Right cardiac atrium (tissue), 5 donors: ENCODE measurements at regions not wholly inside any gene's neighbourhood (a gene's known extent, or its start where the extent isn't known, plus 50 kb on each side); places are given as distances from the start of the nearest gene placed in this dataset.

ENCODE experiments used
- ATAC-seq, 2 donors: fragments of 200-7000 bp; cut with Tn5 transposase; one replicate each; pipeline versions ENCODE4 v1.8.0 to v1.9.1; 2020; ENCODE audit warnings: moderate library complexity in 2 of 2, mild to moderate bottlenecking in 1 of 2
- DNase-seq, 3 donors: peaks; one replicate each; pipeline ENCODE4 v3.0.0-alpha.2; 2020
- H3K27ac ChIP-seq: one replicate; pipeline ENCODE4 v1.5.1; 2013; ENCODE audit warnings: mild to moderate bottlenecking, low read length, control low read depth, moderate library complexity
- H3K27me3 ChIP-seq: one replicate; pipeline ENCODE4 v1.6.1; 2013; ENCODE audit not compliant: control insufficient read depth, insufficient read depth
- H3K4me1 ChIP-seq: one replicate; pipeline ENCODE4 v1.6.1; 2013; ENCODE audit warnings: low read length; ENCODE audit not compliant: control insufficient read depth, insufficient read depth
- H3K4me3 ChIP-seq: one replicate; pipeline ENCODE4 v1.5.1; 2013; ENCODE audit warnings: low read length, control low read depth
- H3K9me3 ChIP-seq: one replicate; pipeline ENCODE4 v1.6.1; 2013; ENCODE audit warnings: low read length; ENCODE audit not compliant: control insufficient read depth
- WGBS: extraction: QIAGEN DNeasy Blood & Tissue Kit; methylation state at CpG from one replicate; pipeline ENCODE4 v1.1.7; 2013; 5-methylcytosine and 5-hydroxymethylcytosine counted together
- intact Hi-C, 4 donors: fragments of 100-400 bp; cut with DNase I; formaldehyde crosslinking; loops; one replicate each; pipeline versions ENCODE4 v1.11.0 to v1.14.0; 2022 to 2023
- donor health status: healthy with polysubstance abuse.
- donor health status: DM: no; HTN: yes; CAD: no.
- donor health status: DM: no; HTN: no; CAD: no.
- donor health status: DM: no; HTN: yes; CAD: no; lungs with severe emphysema.
- donor health status: DM: yes; HTN: yes; CAD: no.

DNA sequence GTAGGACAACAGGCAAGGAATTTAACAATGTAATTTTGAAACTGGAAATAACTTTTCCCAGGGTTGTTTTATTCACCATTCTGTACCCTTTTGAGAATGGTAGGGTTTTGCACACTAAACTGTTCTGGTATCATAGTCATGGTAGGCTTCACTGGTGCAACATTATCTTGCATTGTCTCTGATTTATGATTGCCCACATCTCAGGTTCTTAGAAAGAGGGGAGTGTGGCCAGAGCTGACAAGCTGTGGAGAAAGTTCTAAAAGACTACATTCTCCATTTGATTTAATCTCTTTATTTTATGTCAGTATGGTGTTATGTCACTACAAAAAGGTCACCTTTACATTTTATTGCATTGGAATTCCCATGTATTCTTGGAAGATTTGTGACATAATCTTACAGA lies 447.3 kb downstream of the GRIA2 start:
- DNase-seq = no peak
- Histone ChIP-seq H3K27me3 (no peaks in the 10 kb centered on the region), H3K4me1 (no peaks in the 10 kb centered on the region), H3K27ac (no peak overlapping the region), H3K9me3 (no peaks in the 10 kb centered on the region), H3K4me3 (no peak overlapping the region)
- ATAC-seq = no peak
- intact Hi-C loops = no loop called here

DNA sequence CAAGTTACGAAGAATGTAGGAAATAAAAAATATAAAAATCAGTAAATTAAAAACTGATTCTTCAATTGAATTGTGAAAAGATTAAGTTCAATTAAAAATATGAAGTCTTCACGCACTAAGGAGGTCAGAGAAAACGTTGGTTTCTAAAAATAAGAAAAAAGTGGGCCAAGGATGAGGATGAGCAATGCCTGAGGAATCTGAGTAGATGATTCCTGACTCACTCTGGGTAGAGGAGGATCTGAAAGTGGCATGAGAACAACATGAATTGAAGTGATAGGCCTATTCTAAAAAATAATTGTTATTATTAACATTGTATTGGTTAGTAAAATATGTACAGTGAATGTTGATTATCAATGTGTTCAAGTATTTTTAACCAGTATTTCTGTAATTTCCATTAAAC lies 444.2 kb downstream of the GRIA2 start:
- Histone ChIP-seq H3K27ac (no peak overlapping the region), H3K4me1 (no peaks in the 10 kb centered on the region), H3K27me3 (no peaks in the 10 kb centered on the region), H3K9me3 (no peaks in the 10 kb centered on the region), H3K4me3 (no peak overlapping the region)
- DNase-seq = no peak
- 65% methylated on average over 3 of the region's 3 CpGs for WGBS
- no peak for ATAC-seq
- intact Hi-C loops = no loop called here

DNA sequence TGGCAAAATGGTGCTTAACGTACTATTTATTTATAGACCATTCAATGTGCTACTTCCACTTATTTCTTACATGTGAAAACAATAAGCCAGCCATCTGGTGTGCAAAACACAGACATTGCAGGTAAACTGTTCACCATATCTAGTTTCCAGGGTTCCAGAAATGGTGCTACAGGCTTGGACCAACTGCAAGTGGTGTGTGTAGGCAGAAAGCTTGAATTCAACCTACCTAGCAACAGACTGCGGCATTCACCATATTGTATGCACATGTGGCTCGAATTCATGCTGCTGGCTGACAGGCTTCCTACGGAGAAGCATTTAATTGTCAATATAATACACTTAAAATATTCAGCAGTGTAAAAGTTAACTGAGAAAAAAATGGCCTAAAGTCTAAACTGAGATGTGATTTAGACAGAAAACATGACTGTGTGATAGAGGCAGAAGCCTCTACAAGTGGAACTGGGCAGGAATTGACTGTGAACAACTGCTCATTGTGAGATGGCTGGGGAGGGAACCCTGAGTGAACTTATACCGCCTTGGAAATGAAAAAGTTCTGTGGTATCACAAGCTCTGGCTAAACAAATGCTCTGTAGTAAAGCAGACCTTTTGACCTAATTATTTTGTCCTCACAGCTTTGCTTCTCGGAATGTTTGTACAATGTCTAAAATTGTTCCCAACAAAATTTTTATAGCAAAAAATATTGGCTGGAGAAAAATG lies 434.7 kb downstream of the GRIA2 start:
- Histone ChIP-seq H3K27me3 (no peaks in the 10 kb centered on the region), H3K4me1 (no peaks in the 10 kb centered on the region), H3K27ac (no peak overlapping the region), H3K4me3 (no peak overlapping the region), H3K9me3 (no peaks in the 10 kb centered on the region)
- no peak for DNase-seq
- no peak for ATAC-seq
- intact Hi-C loops = no loop called here
- WGBS = 73% methylated on average over 6 of the region's 6 CpGs

DNA sequence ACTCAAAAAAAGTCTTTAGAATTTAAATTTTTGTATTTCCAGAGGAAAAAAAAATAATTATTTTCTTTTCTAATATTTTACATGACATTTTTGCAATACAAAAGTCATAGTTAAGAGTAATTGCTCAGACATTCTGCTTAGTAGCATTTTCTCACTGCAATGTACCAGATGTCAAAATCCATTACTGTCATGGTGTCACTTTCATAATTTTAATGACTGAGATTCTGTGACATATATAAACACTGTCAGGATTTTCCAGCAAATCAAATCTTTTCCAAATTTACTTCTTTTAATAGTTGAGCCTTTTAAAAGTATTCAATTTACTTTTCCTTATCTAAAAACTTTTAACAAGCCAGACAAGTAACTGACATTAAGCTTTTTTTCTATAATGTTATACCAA lies 422.7 kb downstream of the GRIA2 start:
- Histone ChIP-seq H3K27me3 (no peaks in the 10 kb centered on the region), H3K4me3 (no peak overlapping the region), H3K27ac (no peak overlapping the region), H3K9me3 (no peaks in the 10 kb centered on the region), H3K4me1 (no peaks in the 10 kb centered on the region)
- ATAC-seq = no peak
- intact Hi-C loops = no loop called here
- no peak for DNase-seq

DNA sequence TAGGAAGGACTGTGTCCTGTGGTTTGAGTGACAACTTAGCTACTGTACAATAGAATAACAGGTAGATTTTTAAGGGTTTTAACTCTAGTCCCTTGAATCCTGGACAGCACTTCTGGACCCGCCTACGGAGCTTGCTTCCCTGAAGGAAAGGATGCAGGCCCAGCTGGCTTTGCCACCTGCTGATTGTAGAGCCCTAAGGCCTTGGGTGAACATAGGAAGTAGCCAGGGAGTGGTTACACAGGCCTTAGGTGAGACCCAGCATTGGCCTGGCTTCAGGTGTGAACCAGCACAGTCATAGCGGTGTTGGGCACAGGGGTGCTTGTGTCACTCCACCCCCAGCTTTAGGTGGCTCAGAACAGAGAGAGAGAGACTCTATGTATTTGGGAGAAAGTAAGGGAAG lies 413.5 kb downstream of the GRIA2 start:
- H3K27me3 ChIP-seq = no peaks in the 10 kb centered on the region
- DNase-seq = no peak
- H3K4me3 ChIP-seq = no peak overlapping the region
- intact Hi-C loops = no loop called here
- H3K4me1 ChIP-seq = no peaks in the 10 kb centered on the region
- 97% methylated on average over 3 of the region's 3 CpGs for WGBS
- no peaks in the 10 kb centered on the region for H3K9me3 ChIP-seq
- ATAC-seq = no peak
- H3K27ac ChIP-seq = no peak overlapping the region

DNA sequence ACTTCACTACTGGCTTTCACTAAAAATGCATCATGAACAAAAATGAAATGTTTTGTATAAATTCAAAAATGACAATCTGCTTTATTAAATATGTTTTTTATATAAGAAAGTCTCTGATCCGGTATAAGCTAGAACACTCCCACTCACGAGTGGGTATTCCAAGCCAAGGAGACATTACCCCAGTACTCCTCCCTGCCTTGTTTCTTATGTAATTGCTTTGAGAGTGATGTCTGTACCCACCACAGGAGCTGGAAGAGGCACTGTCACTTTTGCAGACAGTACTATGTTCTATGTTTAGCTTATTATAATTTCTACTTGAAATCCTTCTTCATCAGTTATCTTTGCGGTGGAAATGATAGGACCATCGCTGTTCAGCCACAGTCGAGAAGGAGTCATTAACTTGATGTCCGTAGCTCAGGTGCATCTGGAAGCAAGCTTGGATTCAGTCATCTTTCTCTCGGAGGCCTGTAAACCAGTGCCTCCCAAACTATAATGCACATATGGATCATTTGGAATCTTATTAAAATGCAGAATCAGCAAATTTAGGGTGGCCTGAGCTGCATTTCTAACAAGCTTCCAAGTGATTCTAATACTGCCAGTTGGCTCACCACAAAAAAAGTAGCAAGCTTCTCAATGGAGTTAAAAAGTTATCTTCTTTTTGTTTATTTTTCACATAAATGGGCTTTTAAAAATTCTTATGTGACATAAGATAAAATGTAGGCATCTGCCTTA lies 396.4 kb downstream of the GRIA2 start:
- Histone ChIP-seq H3K9me3 (no peaks in the 10 kb centered on the region), H3K27me3 (no peaks in the 10 kb centered on the region), H3K27ac (no peak overlapping the region), H3K4me3 (no peak overlapping the region), H3K4me1 (no peaks in the 10 kb centered on the region)
- WGBS = 94% methylated on average over 7 of the region's 7 CpGs
- ATAC-seq = no peak
- intact Hi-C loops = no loop called here
- no peak for DNase-seq

DNA sequence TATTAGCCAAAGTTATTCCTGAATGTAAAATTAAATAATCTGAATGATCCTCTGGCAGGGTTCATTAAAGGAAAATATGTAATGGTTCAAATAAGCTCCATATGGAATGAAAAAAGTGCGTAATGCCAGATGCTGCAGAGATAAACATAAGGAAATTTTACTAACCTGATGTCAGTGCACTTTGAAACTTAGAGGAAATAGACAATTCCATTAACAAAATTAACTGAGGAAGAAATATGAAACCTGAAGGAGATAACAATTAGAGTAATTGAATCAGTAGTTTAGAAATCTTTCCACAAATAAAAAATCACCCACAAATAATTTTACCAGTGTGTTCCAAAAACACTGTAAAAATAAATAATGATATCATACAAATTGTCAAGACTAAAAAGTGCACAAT lies 387.5 kb downstream of the GRIA2 start:
- Histone ChIP-seq H3K27ac (no peak overlapping the region), H3K4me3 (no peak overlapping the region), H3K27me3 (no peaks in the 10 kb centered on the region), H3K4me1 (no peaks in the 10 kb centered on the region), H3K9me3 (no peaks in the 10 kb centered on the region)
- ATAC-seq (no peak), DNase-seq (no peak)
- intact Hi-C loops = no loop called here
- WGBS = 76% methylated on average over 1 of the region's 1 CpG

DNA sequence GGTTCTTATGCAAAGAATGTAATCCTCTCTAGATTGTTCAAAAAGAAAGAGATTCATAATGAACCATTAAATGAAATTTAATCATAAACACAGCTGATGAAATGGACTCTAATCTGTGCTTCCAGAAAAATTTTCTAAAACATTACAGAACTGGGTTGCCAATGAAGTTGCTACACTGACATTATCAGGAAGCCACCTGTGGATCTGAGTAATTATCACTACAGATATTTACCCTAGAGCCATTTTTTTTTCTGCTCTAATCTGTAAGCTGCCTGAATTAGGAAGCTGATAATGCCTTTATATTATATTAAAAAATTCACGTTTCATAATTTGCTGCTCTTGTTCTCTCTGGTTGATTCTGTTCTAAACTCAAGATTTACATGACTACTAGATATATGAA lies 380.1 kb downstream of the GRIA2 start:
- DNase-seq (no peak), ATAC-seq (no peak)
- Histone ChIP-seq H3K27ac (no peak overlapping the region), H3K27me3 (no peaks in the 10 kb centered on the region), H3K9me3 (no peaks in the 10 kb centered on the region), H3K4me3 (no peak overlapping the region), H3K4me1 (no peaks in the 10 kb centered on the region)
- WGBS = 62% methylated on average over 1 of the region's 1 CpG
- intact Hi-C loops = no loop called here

DNA sequence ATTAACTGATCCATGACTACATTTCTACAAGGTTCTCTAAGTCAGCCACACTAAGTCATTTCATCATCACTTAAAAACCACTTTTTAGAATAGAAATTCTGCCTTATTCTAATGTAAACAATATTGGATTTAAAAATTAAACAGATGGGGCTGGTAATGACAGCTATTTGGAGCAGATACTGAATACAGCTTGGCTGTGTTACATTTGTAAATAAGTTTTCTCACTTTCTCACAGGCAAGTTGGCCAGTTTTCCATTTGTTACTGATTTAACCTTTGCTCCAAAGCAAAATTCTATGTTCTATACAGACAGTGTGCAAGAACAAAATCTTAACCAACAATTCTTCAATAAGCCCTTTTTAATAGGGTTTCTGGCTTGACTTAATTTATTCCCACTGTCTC lies 370.7 kb downstream of the GRIA2 start:
- Histone ChIP-seq H3K4me3 (no peak overlapping the region), H3K4me1 (no peaks in the 10 kb centered on the region), H3K27me3 (no peaks in the 10 kb centered on the region), H3K27ac (no peak overlapping the region), H3K9me3 (no peaks in the 10 kb centered on the region)
- ATAC-seq = no peak
- DNase-seq = no peak
- intact Hi-C loops = no loop called here

DNA sequence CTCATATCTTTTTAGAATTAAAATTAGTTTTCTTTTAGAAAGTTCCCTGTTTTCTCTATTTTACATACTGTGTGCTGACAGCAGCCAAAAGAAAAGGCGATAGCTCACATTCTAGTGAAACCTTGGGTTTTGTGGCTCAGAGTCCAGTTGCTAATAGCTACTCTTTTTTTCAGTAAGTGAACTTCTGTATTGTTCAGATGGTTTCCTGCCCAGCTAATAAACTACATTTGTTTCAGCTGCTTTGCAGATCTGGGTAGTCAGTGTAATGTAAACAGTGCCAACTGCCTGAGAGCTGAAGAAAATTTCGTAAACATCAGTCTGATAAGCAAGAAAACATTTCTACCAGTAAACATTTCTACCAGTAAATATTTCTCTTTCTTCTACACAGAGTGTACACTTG lies 370.2 kb downstream of the GRIA2 start:
- intact Hi-C loops = no loop called here
- 53% methylated on average over 2 of the region's 2 CpGs for WGBS
- DNase-seq (no peak), ATAC-seq (no peak)
- Histone ChIP-seq H3K4me3 (no peak overlapping the region), H3K27ac (no peak overlapping the region), H3K27me3 (no peaks in the 10 kb centered on the region), H3K9me3 (no peaks in the 10 kb centered on the region), H3K4me1 (no peaks in the 10 kb centered on the region)

DNA sequence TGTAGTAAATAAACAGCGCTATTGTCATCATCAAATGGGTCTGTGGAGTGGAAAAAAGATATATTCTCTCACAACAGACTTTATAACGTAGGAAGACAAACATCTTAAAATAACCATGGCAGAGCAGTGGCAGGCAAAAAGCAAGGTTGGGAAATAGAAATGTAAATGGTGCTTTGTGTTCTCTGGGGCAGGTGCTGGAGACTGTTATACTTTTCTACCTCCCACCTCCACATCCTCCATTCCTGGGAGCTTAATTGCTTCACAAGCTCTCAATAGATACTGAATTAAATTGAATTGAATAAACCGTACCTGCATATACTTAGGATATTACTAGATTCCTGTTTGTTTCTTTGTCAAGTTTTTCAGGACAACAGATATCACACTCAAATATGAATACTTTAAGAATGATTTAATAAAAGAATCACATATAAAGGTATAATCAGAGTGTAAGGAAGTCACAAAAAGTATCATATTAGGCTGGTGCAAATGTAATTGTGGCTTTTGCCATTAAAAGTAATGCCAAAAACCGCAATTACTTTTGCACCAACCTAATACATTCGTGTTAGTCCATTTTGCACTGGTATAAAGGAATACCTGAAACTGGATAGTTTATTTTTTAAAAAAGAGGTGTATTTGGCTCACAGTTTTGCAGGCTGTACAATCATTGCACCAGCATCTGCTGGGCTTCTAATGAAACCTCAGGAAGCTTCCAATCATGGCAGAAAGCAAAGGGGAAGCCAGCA lies 367.3 kb downstream of the GRIA2 start:
- H3K9me3 ChIP-seq = no peaks in the 10 kb centered on the region
- H3K27ac ChIP-seq = no peak overlapping the region
- no peak for DNase-seq
- H3K27me3 ChIP-seq = no peaks in the 10 kb centered on the region
- WGBS = 86% methylated on average over 5 of the region's 5 CpGs
- H3K4me3 ChIP-seq = no peak overlapping the region
- intact Hi-C loops = no loop called here
- no peaks in the 10 kb centered on the region for H3K4me1 ChIP-seq
- ATAC-seq = no peak
